C4-2B (cell line): ENCODE measurements at regions not wholly inside any gene's neighbourhood (a gene's known extent, or its start where the extent isn't known, plus 50 kb on each side); places are given as distances from the start of the nearest gene placed in this dataset.

Experiments used
- CTCF ChIP-seq: fragments of 450-650 bp; conservative IDR thresholded peaks from 2 replicates; pipeline ENCODE4 v1.5.1; 2017; ENCODE audit warnings: mild to moderate bottlenecking
- ZFX ChIP-seq: fragments of 450-650 bp; IDR thresholded peaks from 2 replicates; pipeline ENCODE4 v1.6.1; 2017

- TF ChIP-seq CTCF, result no peak
- TF ChIP-seq ZFX, result no peak
These were observed 115.3 kb upstream of the CPSF6 start for GRCh38 chr12:69123919-69124638.
